ENCODE measurements at regions not wholly inside any gene's neighbourhood (a gene's known extent, or its start where the extent isn't known, plus 50 kb on each side); places are given as distances from the start of the nearest gene placed in this dataset.
A peak's percentile ranks its signal among the peaks of the same experiment; 100 is the strongest.

- no peak overlapping the region for H3K4me3 ChIP-seq (ENCODE audit: low read depth, low read length)
- no peak for DNase-seq (ENCODE audit: low read depth)
- no peak for TF ChIP-seq CTCF (IDR thresholded peaks at IDR 0.05; ENCODE audit: low read depth, low read length, missing control alignments)
- in situ Hi-C loops (cut with HindIII; ENCODE audit: low sequenced_read_pairs): no loop called here
These were observed 509.5 kb downstream of the PLPP3 start for GRCh38 chr1:56069824-56070223.

- in situ Hi-C loops (cut with HindIII; ENCODE audit: low sequenced_read_pairs): no loop called here
- DNase-seq (ENCODE audit: low read depth): no peak
- no peak overlapping the region for H3K4me3 ChIP-seq (ENCODE audit: low read depth, low read length)
- no peak for TF ChIP-seq CTCF (IDR thresholded peaks at IDR 0.05; ENCODE audit: low read depth, low read length, missing control alignments)
These were observed 510.5 kb downstream of the PLPP3 start for GRCh38 chr1:56068908-56069307.

GRCh38 chr1:56068210-56068609 is 511.2 kb downstream of the PLPP3 start:
- in situ Hi-C loops (cut with HindIII; ENCODE audit: low sequenced_read_pairs): no loop called here
- peak; percentile 42 for DNase-seq (ENCODE audit: low read depth)
- TF ChIP-seq CTCF (IDR thresholded peaks at IDR 0.05; ENCODE audit: low read depth, low read length, missing control alignments): no peak
- H3K4me3 ChIP-seq (ENCODE audit: low read depth, low read length): no peak overlapping the region

GRCh38 chr1:56065729-56066128 is 513.6 kb downstream of the PLPP3 start:
- DNase-seq (ENCODE audit: low read depth): no peak

GRCh38 chr1:56064705-56065104 is 514.7 kb downstream of the PLPP3 start:
- in situ Hi-C loops (cut with HindIII; ENCODE audit: low sequenced_read_pairs): no loop called here
- H3K4me3 ChIP-seq (ENCODE audit: low read depth, low read length): no peak overlapping the region
- no peak for TF ChIP-seq CTCF (IDR thresholded peaks at IDR 0.05; ENCODE audit: low read depth, low read length, missing control alignments)
- DNase-seq (ENCODE audit: low read depth): no peak

More at GRCh38 chr1:56065729-56066128, 513.6 kb downstream of the PLPP3 start:
- in situ Hi-C loops (cut with HindIII; ENCODE audit: low sequenced_read_pairs): no loop called here
- TF ChIP-seq CTCF (IDR thresholded peaks at IDR 0.05; ENCODE audit: low read depth, low read length, missing control alignments): no peak
- H3K4me3 ChIP-seq (ENCODE audit: low read depth, low read length): no peak overlapping the region

- in situ Hi-C loops (cut with HindIII; ENCODE audit: low sequenced_read_pairs): no loop called here
- TF ChIP-seq CTCF (IDR thresholded peaks at IDR 0.05; ENCODE audit: low read depth, low read length, missing control alignments): no peak
- DNase-seq (ENCODE audit: low read depth): no peak
- H3K4me3 ChIP-seq (ENCODE audit: low read depth, low read length): no peak overlapping the region
These were observed 515.9 kb downstream of the PLPP3 start for GRCh38 chr1:56063461-56063860.

GRCh38 chr1:56062625-56063024 is 516.7 kb downstream of the PLPP3 start:
- no peak for DNase-seq (ENCODE audit: low read depth)
- no peak overlapping the region for H3K4me3 ChIP-seq (ENCODE audit: low read depth, low read length)
- in situ Hi-C loops (cut with HindIII; ENCODE audit: low sequenced_read_pairs): no loop called here
- no peak for TF ChIP-seq CTCF (IDR thresholded peaks at IDR 0.05; ENCODE audit: low read depth, low read length, missing control alignments)

All from astrocyte of the cerebellum (primary cell).